ENCODE measurements at regions not wholly inside any gene's neighbourhood (a gene's known extent, or its start where the extent isn't known, plus 50 kb on each side); places are given as distances from the start of the nearest gene placed in this dataset.
A peak's percentile ranks its signal among the peaks of the same experiment; 100 is the strongest.
"Not testable (repeated sequence)": the region's sequence is repeated elsewhere in the genome, so short reads cannot be mapped to it uniquely, and the experiment has no call there.

- no peak for DNase-seq
Measured at GRCh38 chr20:16864963-16865362, 116.8 kb downstream of the OTOR start.

DNA sequence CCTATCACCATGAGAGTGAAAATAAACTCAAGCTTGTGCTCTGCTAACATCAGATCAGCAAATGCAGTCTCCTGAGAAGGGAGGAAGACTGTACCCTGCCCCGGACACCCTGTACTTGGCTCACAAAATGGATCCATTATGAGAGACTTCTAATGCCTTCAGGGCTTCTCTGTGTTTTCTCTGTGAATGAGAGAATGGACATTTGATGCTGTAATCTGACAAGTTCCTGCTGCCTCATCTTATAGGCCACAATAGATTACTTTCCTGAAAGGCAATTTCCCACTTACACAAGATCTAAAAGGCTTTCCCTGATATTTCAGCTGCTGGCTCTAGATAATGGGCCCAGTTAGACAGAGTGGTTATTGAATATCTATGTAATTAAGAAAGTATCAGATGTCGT lies 117.2 kb downstream of the OTOR start:
- no peak for DNase-seq

GRCh38 chr20:16873124-16873523 lies 125.0 kb downstream of the OTOR start:
- DNase-seq: not testable (repeated sequence)

GRCh38 chr20:16877053-16877554 lies 128.9 kb downstream of the OTOR start:
- no peak for DNase-seq

GRCh38 chr20:16885746-16886145 lies 137.6 kb downstream of the OTOR start:
- DNase-seq: no peak

- no peak for DNase-seq
Measured at GRCh38 chr20:16898433-16898832, 150.3 kb downstream of the OTOR start.

DNA sequence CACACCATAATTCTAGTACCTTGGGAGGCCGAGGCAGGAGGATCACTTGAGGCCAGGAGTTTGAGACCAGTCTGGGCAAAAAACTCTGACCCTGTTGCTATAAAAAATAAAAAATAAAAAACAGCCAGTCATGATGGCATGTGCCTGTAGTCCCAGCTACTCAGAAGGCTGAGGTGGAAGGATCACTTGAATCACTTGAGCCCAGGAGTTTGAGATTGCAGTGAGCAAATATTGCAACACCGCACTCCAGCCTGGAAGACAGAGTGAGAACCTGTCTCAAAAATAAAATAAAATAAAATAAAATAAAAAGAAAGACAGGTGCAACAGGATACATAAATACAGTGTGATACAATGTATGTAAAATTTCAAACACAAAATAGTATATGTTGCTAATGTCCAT lies 154.5 kb downstream of the OTOR start:
- no peak for DNase-seq

DNA sequence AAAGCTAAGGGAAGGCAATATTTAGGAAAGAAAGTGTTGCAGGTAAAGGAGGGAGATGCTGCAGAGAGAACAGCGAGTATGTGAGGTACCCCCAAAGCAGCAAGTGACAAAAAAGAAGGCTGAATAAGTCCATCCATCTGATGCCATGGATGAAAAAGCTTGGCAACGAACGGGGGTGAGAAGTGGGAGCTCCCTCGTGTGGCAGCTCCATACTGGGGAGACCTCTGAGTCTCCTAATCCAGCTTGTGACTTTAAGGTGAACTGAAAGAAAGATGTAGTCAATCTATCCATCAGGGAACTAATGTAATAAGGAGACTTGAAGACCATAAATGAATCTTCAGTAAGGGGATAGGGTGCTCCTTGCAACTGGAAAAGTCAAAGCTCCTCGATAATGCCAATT lies 156.6 kb downstream of the OTOR start:
- DNase-seq: no peak

DNA sequence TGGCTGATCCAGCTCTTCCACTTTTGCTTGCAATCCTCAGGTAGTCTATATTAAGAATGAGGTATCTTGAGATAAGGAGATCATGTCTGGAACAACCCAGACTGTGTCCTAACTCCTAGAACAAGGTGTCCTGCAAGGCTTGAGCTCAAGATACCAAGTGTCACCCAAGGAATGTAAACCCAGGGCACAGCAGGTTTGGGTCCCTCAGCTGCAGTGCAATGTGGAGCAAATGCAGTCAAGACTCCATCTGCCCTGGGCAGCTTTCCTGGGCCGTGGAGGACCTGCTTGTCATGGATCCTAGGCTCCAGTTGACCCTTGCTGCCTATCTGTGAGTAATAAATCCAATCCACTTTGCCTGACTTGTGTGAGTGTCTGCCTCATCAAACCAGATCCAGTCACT lies 166.1 kb downstream of the OTOR start:
- no peak for DNase-seq

GRCh38 chr20:16916165-16916564 lies 168.0 kb downstream of the OTOR start:
- DNase-seq: no peak

GRCh38 chr20:16917636-16918035 lies 169.5 kb downstream of the OTOR start:
- DNase-seq: peak; percentile 60

DNA sequence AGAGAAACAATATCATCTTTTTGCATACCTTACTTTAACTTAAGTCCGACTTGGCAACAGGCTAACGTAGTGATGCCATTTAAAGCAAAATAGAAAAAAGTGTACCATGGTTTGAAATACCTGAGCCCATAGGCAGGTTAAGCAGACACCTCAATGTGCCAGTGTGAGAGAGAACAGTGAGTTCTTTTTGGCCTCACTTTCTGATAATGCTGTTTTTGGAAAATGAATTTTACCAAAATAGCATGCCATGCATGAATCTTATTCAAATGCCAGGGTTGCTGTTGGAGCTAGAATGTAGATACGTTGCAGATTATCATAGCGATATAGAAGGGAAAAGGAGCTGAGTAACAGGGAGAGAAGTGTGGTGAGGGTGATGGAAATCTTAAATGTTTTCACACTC lies 170.2 kb downstream of the OTOR start:
- DNase-seq: no peak

GRCh38 chr20:16919841-16920240 lies 171.7 kb downstream of the OTOR start:
- DNase-seq: no peak

DNA sequence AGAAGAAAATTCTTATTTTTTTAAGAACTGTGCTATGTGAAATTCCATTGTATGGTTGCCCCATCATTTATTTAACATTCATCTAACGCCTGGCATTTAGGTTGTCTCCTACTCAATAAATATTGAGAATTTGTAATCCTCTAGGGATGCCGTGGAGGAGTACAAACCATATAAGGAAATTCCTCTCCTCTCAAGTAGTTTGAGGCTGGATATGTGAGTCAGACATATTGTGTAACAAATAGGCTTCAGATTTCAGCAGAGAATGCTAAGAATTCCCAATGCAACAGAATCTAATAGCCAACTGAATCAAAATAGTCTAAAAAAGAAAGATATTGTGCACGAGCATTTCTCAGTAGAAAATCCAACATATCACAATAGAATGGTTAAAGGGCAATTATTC lies 174.7 kb downstream of the OTOR start:
- DNase-seq: peak; percentile 8

GRCh38 chr20:16926626-16927430 lies 178.7 kb downstream of the OTOR start:
- DNase-seq: peak; percentile 55

GRCh38 chr20:16929756-16930155 lies 181.6 kb downstream of the OTOR start:
- DNase-seq: no peak

GRCh38 chr20:16930656-16931055 lies 182.5 kb downstream of the OTOR start:
- DNase-seq: no peak

- no peak for DNase-seq
Measured at GRCh38 chr20:16939051-16939450, 190.9 kb downstream of the OTOR start.

DNA sequence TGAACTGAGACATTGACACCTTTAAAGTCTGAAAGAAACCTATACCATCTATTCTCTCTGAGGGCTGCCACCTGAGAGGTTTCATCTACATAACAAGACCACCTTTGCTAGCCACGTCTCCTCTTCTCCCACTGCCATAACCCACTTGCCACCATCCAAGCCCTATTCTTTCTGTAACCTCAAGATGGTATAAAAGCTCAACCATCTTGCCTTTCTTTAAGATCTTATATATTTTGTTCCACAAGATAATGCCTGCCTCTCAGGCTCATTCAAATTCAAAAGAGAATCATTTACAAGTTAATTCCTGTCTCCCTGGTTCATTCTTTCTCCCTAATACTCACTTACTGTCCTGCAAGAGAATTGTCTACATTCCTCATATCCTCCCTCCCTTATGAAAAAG lies 192.5 kb downstream of the OTOR start:
- no peak for DNase-seq

DNA sequence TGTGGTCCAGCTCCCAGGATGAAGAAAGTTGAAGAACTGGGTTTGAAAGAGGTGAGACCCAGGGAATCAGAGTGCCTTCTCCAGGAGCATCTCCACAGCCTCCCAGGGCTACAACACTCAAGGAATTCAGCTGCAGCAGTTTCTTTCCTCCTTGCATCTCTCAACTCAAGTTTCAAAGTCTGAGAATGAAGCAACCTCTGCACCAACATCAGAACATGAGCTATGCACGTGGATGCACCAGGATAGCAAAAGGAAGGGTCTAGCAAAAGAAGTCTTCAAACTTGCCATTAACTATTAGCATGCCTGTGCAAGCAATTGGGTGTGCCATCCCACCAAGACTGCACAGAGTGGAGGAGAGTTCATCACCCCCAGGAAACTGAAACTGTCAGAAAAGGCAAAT lies 193.9 kb downstream of the OTOR start:
- no peak for DNase-seq

DNA sequence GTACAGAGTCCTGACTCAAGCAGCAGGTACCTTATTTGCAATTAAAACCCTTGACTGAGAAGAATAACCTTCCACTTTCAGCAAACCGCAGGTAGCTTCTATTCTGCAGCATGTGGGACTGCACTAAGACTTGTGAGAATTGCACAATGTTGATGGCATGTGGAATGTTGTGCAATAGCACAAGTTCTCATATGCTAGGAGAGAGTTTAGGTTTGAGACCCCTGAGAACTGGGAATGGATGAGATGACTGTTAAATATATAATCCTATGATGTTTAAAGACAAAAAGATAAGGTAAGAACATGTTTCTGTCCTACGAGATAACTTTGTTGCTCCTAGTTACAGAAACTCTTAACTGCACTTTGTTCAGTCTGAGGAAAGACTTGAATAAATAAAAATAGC lies 194.6 kb downstream of the OTOR start:
- no peak for DNase-seq

DNA sequence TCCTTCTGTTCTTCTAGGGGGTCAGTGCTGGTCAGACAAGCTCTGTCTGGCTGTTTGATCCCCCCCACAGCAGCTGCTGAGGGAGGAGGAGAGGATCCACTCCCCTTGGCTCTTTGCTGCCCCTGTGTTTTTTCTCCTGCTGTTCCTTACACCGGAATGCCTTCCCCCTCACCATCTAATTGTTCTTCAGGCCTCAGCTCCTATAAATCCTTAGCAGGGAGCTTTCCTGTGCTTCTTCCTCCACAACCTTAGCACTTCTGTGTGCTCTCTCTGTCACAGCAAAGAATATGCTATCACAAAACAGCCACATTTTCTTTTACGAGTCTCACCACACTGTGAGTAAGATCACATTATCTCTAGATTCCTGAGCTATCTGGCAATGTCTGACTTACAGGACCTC lies 196.6 kb downstream of the OTOR start:
- no peak for DNase-seq

- no peak for DNase-seq
Measured at GRCh38 chr20:16945619-16946018, 197.5 kb downstream of the OTOR start.

DNA sequence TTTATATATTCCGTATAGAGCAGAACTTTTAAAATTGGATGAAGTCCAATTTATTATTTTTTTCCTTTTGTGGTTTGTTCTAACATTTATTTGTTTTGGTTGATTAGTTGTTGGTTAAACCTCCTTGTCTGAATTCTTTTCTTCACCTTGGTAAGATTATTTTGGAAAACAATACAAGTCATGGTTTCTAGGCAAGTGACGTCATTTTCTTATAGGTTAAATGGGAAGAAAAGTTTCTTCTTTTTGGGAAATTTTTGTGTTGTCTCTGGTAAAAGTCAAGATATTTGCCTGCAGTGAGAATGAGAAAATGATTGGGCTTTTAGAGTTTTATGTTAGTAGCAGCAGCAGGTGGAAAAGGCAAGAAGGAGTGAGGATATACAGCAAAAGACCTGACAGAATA lies 197.9 kb downstream of the OTOR start:
- no peak for DNase-seq

DNA sequence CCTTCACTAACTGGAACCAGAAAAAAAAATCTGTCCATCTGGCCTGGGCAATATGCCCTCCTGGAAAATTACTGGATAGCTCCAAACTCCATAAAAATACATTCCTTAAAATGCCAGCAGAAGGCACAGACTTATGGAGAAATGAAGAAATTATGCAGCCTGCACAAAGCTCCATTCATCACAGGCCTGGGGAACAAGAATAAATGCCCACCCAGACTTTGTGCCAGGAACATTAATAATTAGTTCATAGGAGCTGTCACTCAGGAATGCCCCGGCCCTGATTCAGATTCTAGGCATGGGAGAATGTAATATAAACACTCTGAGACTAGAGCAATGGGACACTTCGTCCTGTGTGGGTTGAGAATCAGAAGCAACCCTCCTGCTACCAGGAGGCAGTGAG lies 199.3 kb downstream of the OTOR start:
- DNase-seq: no peak

Data from NCI-H510A treated with DMSO at 0.1 percent for 48 hours (cell line).